EL (cell line): ENCODE measurements at regions not wholly inside any gene's neighbourhood (a gene's known extent, or its start where the extent isn't known, plus 50 kb on each side); places are given as distances from the start of the nearest gene placed in this dataset.
"Not testable (repeated sequence)": the region's sequence is repeated elsewhere in the genome, so short reads cannot be mapped to it uniquely, and the experiment has no call there.

Experiments used
- DNase-seq: peaks from one replicate; pipeline ENCODE4 v3.0.0-alpha.2; 2016

GRCh38 chr18:57915248-57915647, 112.1 kb upstream of the ATP8B1 start:
- no peak for DNase-seq

GRCh38 chr18:57913686-57914085, 110.6 kb upstream of the ATP8B1 start:
- DNase-seq, result no peak

GRCh38 chr18:57910817-57911216, 107.7 kb upstream of the ATP8B1 start:
- DNase-seq, result no peak

- DNase-seq, result no peak
These were observed 107.0 kb upstream of the ATP8B1 start for GRCh38 chr18:57910134-57910533.

GRCh38 chr18:57909620-57910019, 106.5 kb upstream of the ATP8B1 start:
- DNase-seq, result peak; percentile 54

GRCh38 chr18:57908092-57908491, 105.0 kb upstream of the ATP8B1 start:
- DNase-seq, result no peak

GRCh38 chr18:57907550-57907949, 104.4 kb upstream of the ATP8B1 start:
- no peak for DNase-seq

- no peak for DNase-seq
These were observed 103.7 kb upstream of the ATP8B1 start for GRCh38 chr18:57906852-57907251.

GRCh38 chr18:57904535-57904934, 101.4 kb upstream of the ATP8B1 start:
- DNase-seq, result no peak

GRCh38 chr18:57902721-57903120, 99.6 kb upstream of the ATP8B1 start:
- DNase-seq, result no peak

GRCh38 chr18:57901825-57902589, 98.9 kb upstream of the ATP8B1 start:
- DNase-seq, result no peak

- peak; percentile 51 for DNase-seq
These were observed 97.9 kb upstream of the ATP8B1 start for GRCh38 chr18:57900906-57901435.

- peak; percentile 79 for DNase-seq
These were observed 95.5 kb upstream of the ATP8B1 start for GRCh38 chr18:57898506-57899124.

GRCh38 chr18:57895182-57895581, 92.1 kb upstream of the ATP8B1 start:
- no peak for DNase-seq

GRCh38 chr18:57891707-57892391, 88.7 kb upstream of the ATP8B1 start:
- DNase-seq, result no peak

- no peak for DNase-seq
These were observed 87.2 kb upstream of the ATP8B1 start for GRCh38 chr18:57890266-57890665.

GRCh38 chr18:57889841-57890240, 86.7 kb upstream of the ATP8B1 start:
- no peak for DNase-seq

- no peak for DNase-seq
These were observed 84.6 kb upstream of the ATP8B1 start for GRCh38 chr18:57887543-57888383.

- no peak for DNase-seq
These were observed 82.8 kb upstream of the ATP8B1 start for GRCh38 chr18:57885931-57886330.

GRCh38 chr18:57882465-57882864, 79.3 kb upstream of the ATP8B1 start:
- no peak for DNase-seq

GRCh38 chr18:57881818-57882413, 78.8 kb upstream of the ATP8B1 start:
- DNase-seq, result peak; percentile 83

GRCh38 chr18:57879924-57880323, 76.8 kb upstream of the ATP8B1 start:
- DNase-seq, result not testable (repeated sequence)
